ENCODE measurements at regions not wholly inside any gene's neighbourhood (a gene's known extent, or its start where the extent isn't known, plus 50 kb on each side); places are given as distances from the start of the nearest gene placed in this dataset.

- no peaks in the 10 kb centered on the region for H3K36me3 Mint-ChIP-seq
- H3K4me3 Mint-ChIP-seq, result no peak overlapping the region
- H3K9ac ChIP-seq, result no peak overlapping the region
- no peaks in the 10 kb centered on the region for H3K27me3 ChIP-seq
- H3K4me3 ChIP-seq, result no peak overlapping the region
- no peaks in the 10 kb centered on the region for H3K4me1 Mint-ChIP-seq
- peaks cover 2% of the 10 kb centered on the region for H3K9me3 Mint-ChIP-seq
- no peak overlapping the region for H2AFZ ChIP-seq (replicated peaks)
- H3F3A ChIP-seq (ENCODE audit: low read depth), result no peaks in the 10 kb centered on the region
- no peaks in the 10 kb centered on the region for H3K79me2 ChIP-seq (ENCODE audit: low read depth)
- no peak overlapping the region for H3K27ac Mint-ChIP-seq
- H3K27me3 Mint-ChIP-seq (ENCODE audit: insufficient read depth, low read depth), result no peaks in the 10 kb centered on the region
- no peaks in the 10 kb centered on the region for H3K9me3 ChIP-seq (ENCODE audit: low read depth)
- H3K4me2 ChIP-seq, result no peak overlapping the region
- H4K20me1 ChIP-seq (ENCODE audit: low read depth), result no peaks in the 10 kb centered on the region
- H3K36me3 ChIP-seq, result no peaks in the 10 kb centered on the region
- H3K4me1 ChIP-seq, result no peaks in the 10 kb centered on the region
- H3K27ac ChIP-seq, result no peak overlapping the region
- DNase-seq (ENCODE audit: low spot score), result no peak
- TF ChIP-seq CTCF (IDR thresholded peaks at IDR 0.05) (no peak), EZH2phosphoT487 (IDR thresholded peaks at IDR 0.05) (no peak)
Observed at GRCh38 chr4:24727390-24728224, 67.8 kb upstream of the SOD3 start.

- H3K4me3 Mint-ChIP-seq, result no peak overlapping the region
- no peak overlapping the region for H3K27ac ChIP-seq
- no peaks in the 10 kb centered on the region for H3K27me3 Mint-ChIP-seq (ENCODE audit: insufficient read depth, low read depth)
- H3K4me3 ChIP-seq, result no peak overlapping the region
- no peaks in the 10 kb centered on the region for H3K79me2 ChIP-seq (ENCODE audit: low read depth)
- H3K36me3 Mint-ChIP-seq, result no peaks in the 10 kb centered on the region
- DNase-seq (ENCODE audit: low spot score), result no peak
- H3K9me3 Mint-ChIP-seq, result no peaks in the 10 kb centered on the region
- no peak overlapping the region for H2AFZ ChIP-seq (replicated peaks)
- H3K4me1 Mint-ChIP-seq, result peaks cover 7% of the 10 kb centered on the region
- no peak overlapping the region for H3K27ac Mint-ChIP-seq
- H3K9me3 ChIP-seq (ENCODE audit: low read depth), result no peaks in the 10 kb centered on the region
- no peaks in the 10 kb centered on the region for H3K4me1 ChIP-seq
- H3K9ac ChIP-seq, result no peak overlapping the region
- TF ChIP-seq EZH2 (IDR thresholded peaks at IDR 0.05) (no peak), EZH2phosphoT487 (IDR thresholded peaks at IDR 0.05) (no peak), CTCF (IDR thresholded peaks at IDR 0.05) (no peak)
- no peak overlapping the region for H3K4me2 ChIP-seq
- no peaks in the 10 kb centered on the region for H4K20me1 ChIP-seq (ENCODE audit: low read depth)
- H3K36me3 ChIP-seq, result no peaks in the 10 kb centered on the region
- H3K27me3 ChIP-seq, result no peaks in the 10 kb centered on the region
- H3F3A ChIP-seq (ENCODE audit: low read depth), result no peaks in the 10 kb centered on the region
Observed at GRCh38 chr4:24729119-24729730, 66.1 kb upstream of the SOD3 start.

GRCh38 chr4:24730256-24731001, 64.9 kb upstream of the SOD3 start:
- Histone ChIP-seq H3K4me2 (no peak overlapping the region), H3K4me3 (no peak overlapping the region), H3K79me2 (ENCODE audit: low read depth) (no peaks in the 10 kb centered on the region), H3K36me3 (no peaks in the 10 kb centered on the region), H3K9ac (no peak overlapping the region), H3K27ac (no peak overlapping the region), H3K9me3 (ENCODE audit: low read depth) (no peaks in the 10 kb centered on the region), H4K20me1 (ENCODE audit: low read depth) (no peaks in the 10 kb centered on the region), H3K4me1 (no peaks in the 10 kb centered on the region), H3F3A (ENCODE audit: low read depth) (no peaks in the 10 kb centered on the region), H3K27me3 (no peaks in the 10 kb centered on the region), H2AFZ (replicated peaks) (no peak overlapping the region)
- peaks cover 7% of the 10 kb centered on the region for H3K4me1 Mint-ChIP-seq
- no peak overlapping the region for H3K4me3 Mint-ChIP-seq
- TF ChIP-seq EZH2 (IDR thresholded peaks at IDR 0.05) (no peak), EZH2phosphoT487 (IDR thresholded peaks at IDR 0.05) (no peak), CTCF (IDR thresholded peaks at IDR 0.05) (no peak)
- H3K27ac Mint-ChIP-seq, result no peak overlapping the region
- no peaks in the 10 kb centered on the region for H3K9me3 Mint-ChIP-seq
- no peaks in the 10 kb centered on the region for H3K27me3 Mint-ChIP-seq (ENCODE audit: insufficient read depth, low read depth)
- no peaks in the 10 kb centered on the region for H3K36me3 Mint-ChIP-seq
- DNase-seq (ENCODE audit: low spot score), result no peak
